ENCODE measurements at regions not wholly inside any gene's neighbourhood (a gene's known extent, or its start where the extent isn't known, plus 50 kb on each side); places are given as distances from the start of the nearest gene placed in this dataset.

DNA sequence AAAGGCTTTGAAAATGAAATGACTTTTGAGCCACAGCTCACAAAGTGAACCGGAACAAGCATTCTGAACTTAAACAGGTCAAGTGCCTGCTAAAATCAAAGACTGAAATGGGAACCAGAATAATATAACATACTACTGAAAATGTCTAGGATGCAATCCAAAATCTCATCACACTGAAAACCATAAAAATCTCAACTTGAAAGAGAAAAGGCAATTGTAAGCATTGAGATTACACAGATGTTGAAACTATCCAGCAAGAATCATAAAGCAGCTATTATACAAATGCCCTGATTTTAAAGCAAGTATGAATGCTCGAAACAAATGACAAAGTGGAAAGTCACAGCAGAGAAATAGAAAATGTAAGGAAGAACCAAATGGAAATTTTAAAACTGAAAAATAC, 211.5 kb upstream of the GAS1 start:
- TF ChIP-seq EZH2 (IDR thresholded peaks at IDR 0.05) (no peak), EZH2phosphoT487 (IDR thresholded peaks at IDR 0.05; ENCODE audit: borderline replicate concordance) (no peak), ELF1 (IDR thresholded peaks at IDR 0.05; ENCODE audit: borderline replicate concordance, low read depth) (no peak), ZNF274 (IDR thresholded peaks at IDR 0.05; ENCODE audit: low read depth, low read length) (no peak), ZFX (IDR thresholded peaks at IDR 0.05) (no peak), CBX3 (IDR thresholded peaks at IDR 0.05; ENCODE audit: low read depth) (no peak)
- TF ChIP-seq, protein P1, sequence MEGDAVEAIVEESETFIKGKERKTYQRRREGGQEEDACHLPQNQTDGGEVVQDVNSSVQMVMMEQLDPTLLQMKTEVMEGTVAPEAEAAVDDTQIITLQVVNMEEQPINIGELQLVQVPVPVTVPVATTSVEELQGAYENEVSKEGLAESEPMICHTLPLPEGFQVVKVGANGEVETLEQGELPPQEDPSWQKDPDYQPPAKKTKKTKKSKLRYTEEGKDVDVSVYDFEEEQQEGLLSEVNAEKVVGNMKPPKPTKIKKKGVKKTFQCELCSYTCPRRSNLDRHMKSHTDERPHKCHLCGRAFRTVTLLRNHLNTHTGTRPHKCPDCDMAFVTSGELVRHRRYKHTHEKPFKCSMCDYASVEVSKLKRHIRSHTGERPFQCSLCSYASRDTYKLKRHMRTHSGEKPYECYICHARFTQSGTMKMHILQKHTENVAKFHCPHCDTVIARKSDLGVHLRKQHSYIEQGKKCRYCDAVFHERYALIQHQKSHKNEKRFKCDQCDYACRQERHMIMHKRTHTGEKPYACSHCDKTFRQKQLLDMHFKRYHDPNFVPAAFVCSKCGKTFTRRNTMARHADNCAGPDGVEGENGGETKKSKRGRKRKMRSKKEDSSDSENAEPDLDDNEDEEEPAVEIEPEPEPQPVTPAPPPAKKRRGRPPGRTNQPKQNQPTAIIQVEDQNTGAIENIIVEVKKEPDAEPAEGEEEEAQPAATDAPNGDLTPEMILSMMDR (IDR thresholded peaks at IDR 0.05 in 2 of 3, conservative IDR thresholded peaks at IDR 0.05 in 1 of 3; ENCODE audit: borderline replicate concordance in 1 of 3, insufficient read depth in 1 of 3, low read depth in 2 of 3, low read length in 2 of 3): no peak
- TF ChIP-seq, protein P2, sequence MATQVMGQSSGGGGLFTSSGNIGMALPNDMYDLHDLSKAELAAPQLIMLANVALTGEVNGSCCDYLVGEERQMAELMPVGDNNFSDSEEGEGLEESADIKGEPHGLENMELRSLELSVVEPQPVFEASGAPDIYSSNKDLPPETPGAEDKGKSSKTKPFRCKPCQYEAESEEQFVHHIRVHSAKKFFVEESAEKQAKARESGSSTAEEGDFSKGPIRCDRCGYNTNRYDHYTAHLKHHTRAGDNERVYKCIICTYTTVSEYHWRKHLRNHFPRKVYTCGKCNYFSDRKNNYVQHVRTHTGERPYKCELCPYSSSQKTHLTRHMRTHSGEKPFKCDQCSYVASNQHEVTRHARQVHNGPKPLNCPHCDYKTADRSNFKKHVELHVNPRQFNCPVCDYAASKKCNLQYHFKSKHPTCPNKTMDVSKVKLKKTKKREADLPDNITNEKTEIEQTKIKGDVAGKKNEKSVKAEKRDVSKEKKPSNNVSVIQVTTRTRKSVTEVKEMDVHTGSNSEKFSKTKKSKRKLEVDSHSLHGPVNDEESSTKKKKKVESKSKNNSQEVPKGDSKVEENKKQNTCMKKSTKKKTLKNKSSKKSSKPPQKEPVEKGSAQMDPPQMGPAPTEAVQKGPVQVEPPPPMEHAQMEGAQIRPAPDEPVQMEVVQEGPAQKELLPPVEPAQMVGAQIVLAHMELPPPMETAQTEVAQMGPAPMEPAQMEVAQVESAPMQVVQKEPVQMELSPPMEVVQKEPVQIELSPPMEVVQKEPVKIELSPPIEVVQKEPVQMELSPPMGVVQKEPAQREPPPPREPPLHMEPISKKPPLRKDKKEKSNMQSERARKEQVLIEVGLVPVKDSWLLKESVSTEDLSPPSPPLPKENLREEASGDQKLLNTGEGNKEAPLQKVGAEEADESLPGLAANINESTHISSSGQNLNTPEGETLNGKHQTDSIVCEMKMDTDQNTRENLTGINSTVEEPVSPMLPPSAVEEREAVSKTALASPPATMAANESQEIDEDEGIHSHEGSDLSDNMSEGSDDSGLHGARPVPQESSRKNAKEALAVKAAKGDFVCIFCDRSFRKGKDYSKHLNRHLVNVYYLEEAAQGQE (IDR thresholded peaks at IDR 0.05; ENCODE audit: low read depth): no peak

All from HCT116 (cell line).